ENCODE measurements at regions not wholly inside any gene's neighbourhood (a gene's known extent, or its start where the extent isn't known, plus 50 kb on each side); places are given as distances from the start of the nearest gene placed in this dataset.

GRCh38 chr9:1155602-1156001, 105.4 kb downstream of the DMRT2 start:
- TF ChIP-seq MAX (IDR thresholded peaks at IDR 0.05) (no peak), YY1 (IDR thresholded peaks at IDR 0.05; ENCODE audit: low read depth) (no peak), RAD21 (IDR thresholded peaks at IDR 0.05; ENCODE audit: low read depth) (no peak), EP300 (IDR thresholded peaks at IDR 0.05; ENCODE audit: borderline replicate concordance) (no peak), REST (IDR thresholded peaks at IDR 0.05; ENCODE audit: low read depth) (no peak)
